ENCODE measurements at regions not wholly inside any gene's neighbourhood (a gene's known extent, or its start where the extent isn't known, plus 50 kb on each side); places are given as distances from the start of the nearest gene placed in this dataset.

DNA sequence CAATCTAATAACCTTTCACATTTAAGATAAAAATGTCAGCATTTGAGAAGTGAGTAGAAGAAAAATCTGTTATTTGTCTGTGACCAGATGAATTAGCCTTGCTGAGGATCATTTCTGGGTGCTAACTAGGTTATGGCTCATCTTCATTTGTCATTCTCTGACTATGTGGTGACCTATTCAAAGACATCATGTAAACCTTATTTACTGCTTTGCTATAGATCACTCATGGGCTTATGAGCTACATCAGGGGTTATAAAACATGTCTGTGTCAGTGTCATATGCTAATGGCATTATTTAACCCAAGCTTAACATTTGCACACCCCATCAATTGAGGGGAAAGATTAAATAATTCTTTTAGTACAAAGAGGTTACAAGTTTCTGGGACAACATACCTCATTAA lies 555.5 kb upstream of the CYLC2 start:
- TF ChIP-seq CTCF (conservative IDR thresholded peaks at IDR 0.05 in 1 of 2, IDR thresholded peaks at IDR 0.05 in 1 of 2; ENCODE audit: extremely low read depth in 1 of 2, insufficient read depth in 1 of 2, low read depth in 1 of 2, low read length in 2 of 2), result no peak
- no peak for TF ChIP-seq EZH2 (IDR thresholded peaks at IDR 0.05; ENCODE audit: borderline replicate concordance, low read length)

All from mammary epithelial cell (primary cell).